OCI-LY7 (cell line): ENCODE measurements at regions not wholly inside any gene's neighbourhood (a gene's known extent, or its start where the extent isn't known, plus 50 kb on each side); places are given as distances from the start of the nearest gene placed in this dataset.

Source experiments
- BruUV-seq: library from RNA; stranded (reverse); fragments of 400-500 nt; replicated peaks from 2 replicates; lab custom pipeline; 2021; lab: Mats Ljungman, UMichigan
- CTCF ChIA-PET: fragments of 300-600 bp; sonication (Branson Sonifier 250); formaldehyde crosslinking; loops from one replicate; lab custom pipeline; 2022; ENCODE audit warnings: antibody characterized with exemption; ENCODE audit not compliant: unreplicated experiment; lab: Charles Lee
- POLR2A ChIA-PET: fragments of 300-600 bp; sonication (Branson Sonifier 250); formaldehyde crosslinking; loops from one replicate; lab custom pipeline; 2022; ENCODE audit warnings: antibody characterized with exemption; lab: Charles Lee
- DNase-seq: peaks from one replicate; pipeline ENCODE4 v3.0.0-alpha.2; 2015; ENCODE audit warnings: low spot score
- H2AFZ ChIP-seq: fragments of 200-600 bp; sonication (generic), shearing (Covaris generic); 2 replicates; pipeline ENCODE4 v1.6.1; 2014; ENCODE audit warnings: mild to moderate bottlenecking, antibody characterized with exemption, low read length, moderate library complexity
- H3K27ac ChIP-seq: fragments of 200-600 bp; sonication (generic); 2 replicates; pipeline ENCODE4 v1.5.1; 2014; ENCODE audit warnings: mixed run types, low read depth, mild to moderate bottlenecking, moderate library complexity, low read length, inconsistent platforms; ENCODE audit not compliant: poor library complexity, severe bottlenecking
- H3K36me3 ChIP-seq: fragments of 200-600 bp; sonication (generic); 2 replicates; pipeline ENCODE4 v1.6.1; 2014; ENCODE audit warnings: mild to moderate bottlenecking, antibody characterized with exemption, low read length, moderate library complexity, mixed read lengths; ENCODE audit not compliant: insufficient read depth
- H3K4me1 ChIP-seq: fragments of 200-600 bp; sonication (generic); 2 replicates; pipeline ENCODE4 v1.5.1; 2014; ENCODE audit warnings: mild to moderate bottlenecking, low read length; ENCODE audit not compliant: insufficient read depth, poor library complexity, severe bottlenecking
- H3K4me2 ChIP-seq: fragments of 200-600 bp; sonication (generic); 2 replicates; pipeline ENCODE4 v1.6.1; 2014; ENCODE audit warnings: mild to moderate bottlenecking, low read length
- H3K4me3 ChIP-seq: fragments of 200-600 bp; sonication (generic); 2 replicates; pipeline ENCODE4 v1.5.1; 2014; ENCODE audit warnings: mild to moderate bottlenecking, low read depth, low read length; ENCODE audit not compliant: poor library complexity, severe bottlenecking
- H3K79me2 ChIP-seq: fragments of 200-600 bp; sonication (generic); 2 replicates; pipeline ENCODE4 v1.6.1; 2016; ENCODE audit warnings: low read depth, mild to moderate bottlenecking, low read length, moderate library complexity, mixed read lengths; ENCODE audit not compliant: insufficient read depth
- H3K9me2 ChIP-seq: fragments of 200-600 bp; sonication (generic); 2 replicates; pipeline ENCODE4 v1.6.1; 2016; ENCODE audit warnings: mild to moderate bottlenecking, low read length, mixed read lengths; ENCODE audit not compliant: insufficient read depth
- H3K9me3 ChIP-seq: fragments of 200-600 bp; sonication (generic); 2 replicates; pipeline ENCODE4 v1.6.1; 2014; ENCODE audit warnings: mild to moderate bottlenecking, mixed run types, low read length, mixed read lengths
- H4K20me1 ChIP-seq: fragments of 200-600 bp; sonication (generic); 2 replicates; pipeline ENCODE4 v1.6.1; 2014; ENCODE audit warnings: mild to moderate bottlenecking, antibody characterized with exemption, low read length, moderate library complexity, mixed read lengths; ENCODE audit not compliant: insufficient read depth
- CTCF ChIP-seq: fragments of 200-600 bp; sonication (generic); conservative IDR thresholded peaks from 2 replicates; pipeline ENCODE4 v1.5.1; 2014; ENCODE audit warnings: mild to moderate bottlenecking, antibody characterized with exemption, low read length, moderate library complexity, mixed read lengths
- EZH2phosphoT487 ChIP-seq: fragments of 200-600 bp; sonication (generic); IDR thresholded peaks from 2 replicates; pipeline ENCODE4 v1.6.1; 2018; ENCODE audit warnings: low read depth, borderline replicate concordance, mild to moderate bottlenecking, mixed run types, antibody characterized with exemption, low read length, moderate library complexity, mixed read lengths
- intact Hi-C: fragments of 100-400 bp; cut with micrococcal nuclease; formaldehyde crosslinking; loops from one replicate; pipeline ENCODE4 v1.10.0; 2022; ENCODE audit not compliant: unreplicated experiment

DNA sequence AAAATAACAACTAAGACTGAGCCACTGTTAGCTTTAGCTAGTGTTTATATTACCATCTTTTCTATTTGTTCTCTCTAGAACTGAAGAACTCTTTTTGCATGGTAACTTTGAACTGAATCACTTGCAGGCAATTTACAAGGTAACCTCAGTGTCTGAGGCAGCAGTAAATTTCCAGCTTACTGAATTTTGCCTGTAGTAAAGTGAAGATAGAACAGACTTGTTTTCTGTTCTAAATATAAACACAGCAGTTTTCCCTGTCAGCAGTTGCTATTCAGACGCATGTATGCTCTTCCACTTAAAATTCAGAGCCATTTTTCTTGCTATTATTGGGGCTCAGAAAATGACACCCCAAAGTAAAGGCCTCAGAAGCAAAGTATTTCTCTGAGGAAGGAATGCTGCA, 974.0 kb upstream of the GJE1 start:
- Histone ChIP-seq H3K4me2 (no peak overlapping the region), H3K36me3 (no peaks in the 10 kb centered on the region), H3K79me2 (no peaks in the 10 kb centered on the region), H3K27ac (no peak overlapping the region), H3K9me2 (no peaks in the 10 kb centered on the region), H4K20me1 (no peaks in the 10 kb centered on the region), H3K4me3 (no peak overlapping the region), H2AFZ (no peak overlapping the region), H3K4me1 (no peaks in the 10 kb centered on the region), H3K9me3 (no peaks in the 10 kb centered on the region)
- TF ChIP-seq EZH2phosphoT487 (no peak), CTCF (no peak)
- intact Hi-C loops: no loop called here
- BruUV-seq: no TSS peak
- ChIA-PET CTCF (no interaction called here), POLR2A (no interaction called here)
- DNase-seq: no peak

DNA sequence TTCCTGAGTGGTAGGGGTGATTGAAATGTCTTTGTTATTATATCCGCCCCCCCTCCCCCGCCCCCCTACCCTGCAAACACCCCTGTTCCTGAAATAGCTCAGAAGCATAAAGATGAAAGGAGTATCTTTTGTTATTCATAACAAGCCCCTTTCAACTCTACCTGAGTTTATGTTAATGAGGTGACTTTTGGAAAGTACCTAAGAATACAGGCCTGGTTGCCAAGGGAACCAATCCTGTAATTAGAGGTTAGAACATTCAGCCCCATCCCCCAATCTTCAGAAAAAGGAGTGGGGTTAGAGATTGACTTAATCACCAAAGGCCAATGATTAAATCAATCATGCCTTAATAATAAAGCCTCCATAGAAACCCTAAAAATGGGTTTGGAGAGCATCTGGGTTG, 979.2 kb upstream of the GJE1 start:
- BruUV-seq: no TSS peak
- intact Hi-C loops: no loop called here
- Histone ChIP-seq H3K4me1 (no peaks in the 10 kb centered on the region), H3K9me2 (no peaks in the 10 kb centered on the region), H3K9me3 (no peaks in the 10 kb centered on the region), H3K27ac (no peak overlapping the region), H3K79me2 (no peaks in the 10 kb centered on the region), H2AFZ (no peak overlapping the region), H4K20me1 (no peaks in the 10 kb centered on the region), H3K4me3 (no peak overlapping the region), H3K4me2 (no peak overlapping the region), H3K36me3 (no peaks in the 10 kb centered on the region)
- peak; percentile 4 for DNase-seq
- TF ChIP-seq EZH2phosphoT487: no peak
- no peak for TF ChIP-seq CTCF
- ChIA-PET POLR2A (no interaction called here), CTCF (no interaction called here)

DNA sequence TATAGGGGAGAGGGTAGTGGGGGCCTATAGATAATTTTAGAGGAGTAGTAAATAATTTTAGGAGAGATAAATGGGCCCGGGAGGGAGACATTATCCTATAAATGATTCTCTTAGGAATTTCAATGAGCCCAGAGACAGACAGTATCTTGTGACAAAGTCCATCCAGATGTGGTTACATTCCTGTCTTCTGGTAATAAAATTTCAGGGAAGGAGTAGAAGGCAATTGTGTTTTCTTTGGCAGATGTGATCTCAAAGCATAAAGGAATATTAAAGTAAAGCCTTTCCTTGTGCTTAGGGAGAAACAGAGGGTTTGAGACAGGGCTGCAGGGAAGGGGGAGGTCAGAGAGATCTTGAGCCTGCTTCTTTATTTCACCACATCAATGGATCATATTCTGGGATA, 979.8 kb upstream of the GJE1 start:
- Histone ChIP-seq H3K4me1 (no peaks in the 10 kb centered on the region), H3K4me3 (no peak overlapping the region), H4K20me1 (no peaks in the 10 kb centered on the region), H3K36me3 (no peaks in the 10 kb centered on the region), H3K4me2 (no peak overlapping the region), H3K27ac (no peak overlapping the region), H3K9me3 (no peaks in the 10 kb centered on the region), H3K9me2 (no peaks in the 10 kb centered on the region), H2AFZ (no peak overlapping the region), H3K79me2 (no peaks in the 10 kb centered on the region)
- DNase-seq: no peak
- ChIA-PET POLR2A (no interaction called here), CTCF (no interaction called here)
- TF ChIP-seq EZH2phosphoT487: no peak
- no peak for TF ChIP-seq CTCF
- BruUV-seq: no TSS peak
- intact Hi-C loops: no loop called here
